ENCODE measurements at regions not wholly inside any gene's neighbourhood (a gene's known extent, or its start where the extent isn't known, plus 50 kb on each side); places are given as distances from the start of the nearest gene placed in this dataset.
"Not testable (repeated sequence)": the region's sequence is repeated elsewhere in the genome, so short reads cannot be mapped to it uniquely, and the experiment has no call there.

GRCh38 chr1:143691400-143691891 lies 280.3 kb downstream of the FAM72C start:
- peaks cover 17% of the 10 kb centered on the region for H3K27me3 ChIP-seq (ENCODE audit: control insufficient read depth, insufficient read depth, low read length)
- H3K27ac ChIP-seq (ENCODE audit: low read depth, low read length), result no peak overlapping the region
- H3K4me1 ChIP-seq (ENCODE audit: control insufficient read depth, insufficient read depth, low read length), result no peaks in the 10 kb centered on the region
- peak overlapping the region; percentile 49 for H3K4me3 ChIP-seq (ENCODE audit: low read depth, low read length)
- H3K36me3 ChIP-seq (ENCODE audit: control insufficient read depth, insufficient read depth, low read length), result no peaks in the 10 kb centered on the region
- H3K9ac ChIP-seq (ENCODE audit: low read length), result no peak overlapping the region
- H3K9me3 ChIP-seq (ENCODE audit: control insufficient read depth, insufficient read depth, low read depth, low read length), result no peaks in the 10 kb centered on the region

DNA sequence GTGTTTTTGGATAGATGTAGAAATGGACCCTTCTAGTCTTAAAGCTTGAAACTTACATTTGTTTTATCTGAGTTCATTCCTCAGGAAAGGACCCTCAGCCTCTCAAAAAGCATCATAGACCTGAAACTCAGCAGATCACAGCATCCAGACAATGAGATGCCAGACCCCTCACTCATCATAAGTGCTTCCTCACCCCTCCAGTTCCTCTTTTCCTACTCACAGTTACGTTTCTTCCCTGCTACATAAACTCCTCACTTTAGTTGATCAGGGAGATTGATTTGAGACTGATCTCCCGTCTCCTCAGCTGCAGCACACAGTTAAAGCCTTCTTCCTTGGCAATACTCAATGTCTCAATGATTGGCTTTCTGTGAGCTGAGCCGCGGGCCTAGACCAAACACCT lies 282.0 kb downstream of the FAM72C start:
- H3K9me3 ChIP-seq (ENCODE audit: control insufficient read depth, insufficient read depth, low read depth, low read length), result no peaks in the 10 kb centered on the region; the same call in 1 of the 2 replicates
- H3K27me3 ChIP-seq (ENCODE audit: control insufficient read depth, insufficient read depth, low read length), result peaks cover 17% of the 10 kb centered on the region
- no peak overlapping the region for H3K9ac ChIP-seq (ENCODE audit: low read length)
- H3K4me1 ChIP-seq (ENCODE audit: control insufficient read depth, insufficient read depth, low read length), result no peaks in the 10 kb centered on the region
- H3K4me3 ChIP-seq (ENCODE audit: low read depth, low read length), result no peak overlapping the region
- H3K27ac ChIP-seq (ENCODE audit: low read depth, low read length), result no peak overlapping the region
- H3K36me3 ChIP-seq (ENCODE audit: control insufficient read depth, insufficient read depth, low read length), result no peaks in the 10 kb centered on the region

- Histone ChIP-seq H3K27me3 (ENCODE audit: control insufficient read depth, insufficient read depth, low read length) (peaks cover 25% of the 10 kb centered on the region; the same call in 1 of the 2 replicates), H3K36me3 (ENCODE audit: control insufficient read depth, insufficient read depth, low read length) (no peaks in the 10 kb centered on the region), H3K4me1 (ENCODE audit: control insufficient read depth, insufficient read depth, low read length) (no peaks in the 10 kb centered on the region), H3K4me3 (ENCODE audit: low read depth, low read length) (no peak overlapping the region), H3K9ac (ENCODE audit: low read length) (no peak overlapping the region), H3K27ac (ENCODE audit: low read depth, low read length) (no peak overlapping the region), H3K9me3 (ENCODE audit: control insufficient read depth, insufficient read depth, low read depth, low read length) (peaks cover 3% of the 10 kb centered on the region; the same call in 1 of the 2 replicates)
Observed at GRCh38 chr1:143680304-143680703, 291.5 kb downstream of the FAM72C start.

DNA sequence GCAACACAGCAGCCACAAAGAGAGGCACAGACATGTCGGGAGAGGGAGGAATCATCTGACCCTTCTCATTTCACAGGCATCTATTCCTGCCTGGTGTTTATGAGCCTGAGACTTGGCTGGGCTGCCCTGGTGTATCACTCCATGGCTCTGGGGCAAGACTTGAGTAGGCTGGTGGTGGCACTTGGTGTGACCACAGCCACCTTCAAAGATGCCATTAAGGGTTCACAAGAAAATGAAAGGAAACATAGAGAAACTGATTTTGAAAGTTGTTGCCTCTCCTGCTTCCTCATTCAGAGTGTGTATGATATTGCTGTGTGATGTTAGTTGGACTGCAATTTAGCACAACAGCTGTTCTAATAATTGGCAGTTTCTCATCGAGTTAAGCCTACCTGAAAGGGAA lies 298.8 kb downstream of the FAM72C start:
- no peak overlapping the region for H3K4me3 ChIP-seq (ENCODE audit: low read depth, low read length)
- no peak overlapping the region for H3K9ac ChIP-seq (ENCODE audit: low read length)
- H3K9me3 ChIP-seq (ENCODE audit: control insufficient read depth, insufficient read depth, low read depth, low read length), result peaks cover 5% of the 10 kb centered on the region; the same call in 1 of the 2 replicates
- H3K36me3 ChIP-seq (ENCODE audit: control insufficient read depth, insufficient read depth, low read length), result no peaks in the 10 kb centered on the region
- H3K27me3 ChIP-seq (ENCODE audit: control insufficient read depth, insufficient read depth, low read length), result peaks cover 64% of the 10 kb centered on the region
- H3K27ac ChIP-seq (ENCODE audit: low read depth, low read length), result no peak overlapping the region
- H3K4me1 ChIP-seq (ENCODE audit: control insufficient read depth, insufficient read depth, low read length), result no peaks in the 10 kb centered on the region

DNA sequence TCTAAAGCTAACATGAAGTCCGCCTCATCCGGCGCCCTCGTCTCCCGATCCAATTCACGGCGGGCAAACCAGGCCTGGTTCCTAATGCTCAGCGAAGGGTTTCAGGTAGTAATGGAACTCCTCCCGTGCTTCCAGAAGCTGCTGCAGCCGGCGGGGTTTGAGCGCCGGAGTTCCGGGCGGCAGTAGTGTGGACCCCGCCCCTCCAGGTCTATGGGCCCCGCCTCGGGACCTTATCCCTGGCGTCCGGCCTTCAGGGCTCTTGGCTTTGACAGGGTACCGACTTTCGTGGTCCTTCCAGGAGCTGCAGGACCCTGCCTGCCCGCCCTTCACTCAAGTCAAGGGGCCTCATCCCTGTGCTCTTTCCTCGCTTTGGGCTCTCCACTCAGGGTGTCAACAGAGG lies 304.1 kb downstream of the FAM72C start:
- H3K36me3 ChIP-seq (ENCODE audit: control insufficient read depth, insufficient read depth, low read length), result no peaks in the 10 kb centered on the region
- no peak overlapping the region for H3K27ac ChIP-seq (ENCODE audit: low read depth, low read length)
- peaks cover 89% of the 10 kb centered on the region for H3K27me3 ChIP-seq (ENCODE audit: control insufficient read depth, insufficient read depth, low read length)
- H3K9me3 ChIP-seq (ENCODE audit: control insufficient read depth, insufficient read depth, low read depth, low read length), result peaks cover 19% of the 10 kb centered on the region; the same call in 1 of the 2 replicates
- no peak overlapping the region for H3K9ac ChIP-seq (ENCODE audit: low read length)
- no peak overlapping the region for H3K4me3 ChIP-seq (ENCODE audit: low read depth, low read length)
- H3K4me1 ChIP-seq (ENCODE audit: control insufficient read depth, insufficient read depth, low read length), result no peaks in the 10 kb centered on the region

GRCh38 chr1:143666851-143667250 lies 304.9 kb downstream of the FAM72C start:
- peaks cover 14% of the 10 kb centered on the region; the same call in 1 of the 2 replicates for H3K9me3 ChIP-seq (ENCODE audit: control insufficient read depth, insufficient read depth, low read depth, low read length)
- H3K36me3 ChIP-seq (ENCODE audit: control insufficient read depth, insufficient read depth, low read length), result no peaks in the 10 kb centered on the region
- no peak overlapping the region for H3K9ac ChIP-seq (ENCODE audit: low read length)
- peaks cover 89% of the 10 kb centered on the region for H3K27me3 ChIP-seq (ENCODE audit: control insufficient read depth, insufficient read depth, low read length)
- H3K27ac ChIP-seq (ENCODE audit: low read depth, low read length), result no peak overlapping the region
- no peak overlapping the region for H3K4me3 ChIP-seq (ENCODE audit: low read depth, low read length)
- no peaks in the 10 kb centered on the region for H3K4me1 ChIP-seq (ENCODE audit: control insufficient read depth, insufficient read depth, low read length)

DNA sequence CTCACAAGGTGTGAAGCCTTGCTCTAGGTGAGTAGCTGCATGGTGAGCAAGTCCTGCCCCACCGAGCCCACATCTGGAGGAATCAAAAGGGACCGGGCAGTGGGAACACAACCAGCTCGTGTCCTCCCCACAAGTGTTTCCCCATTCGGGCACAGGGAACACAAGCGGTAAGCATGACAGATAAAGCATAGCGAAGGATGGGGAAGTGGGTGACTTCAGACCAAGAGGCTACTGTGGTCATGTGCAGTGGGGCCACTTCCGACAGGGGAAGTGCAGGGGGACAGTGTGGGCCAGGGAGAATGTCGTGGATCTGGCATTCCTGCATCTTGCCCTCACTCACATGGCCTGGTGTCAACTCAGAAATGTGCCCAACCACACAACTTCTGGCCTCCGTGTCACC lies 306.2 kb downstream of the FAM72C start:
- Histone ChIP-seq H3K27me3 (ENCODE audit: control insufficient read depth, insufficient read depth, low read length) (peaks cover 95% of the 10 kb centered on the region), H3K36me3 (ENCODE audit: control insufficient read depth, insufficient read depth, low read length) (no peaks in the 10 kb centered on the region), H3K9ac (ENCODE audit: low read length) (no peak overlapping the region), H3K4me3 (ENCODE audit: low read depth, low read length) (no peak overlapping the region), H3K4me1 (ENCODE audit: control insufficient read depth, insufficient read depth, low read length) (no peaks in the 10 kb centered on the region), H3K27ac (ENCODE audit: low read depth, low read length) (no peak overlapping the region), H3K9me3 (ENCODE audit: control insufficient read depth, insufficient read depth, low read depth, low read length) (peaks cover 21% of the 10 kb centered on the region; the same call in 1 of the 2 replicates)

- Histone ChIP-seq H3K27me3 (ENCODE audit: control insufficient read depth, insufficient read depth, low read length) (peaks cover 98% of the 10 kb centered on the region), H3K9me3 (ENCODE audit: control insufficient read depth, insufficient read depth, low read depth, low read length) (peaks cover 21% of the 10 kb centered on the region; the same call in 1 of the 2 replicates)
- not testable (repeated sequence) for H3K4me1 ChIP-seq (ENCODE audit: control insufficient read depth, insufficient read depth, low read length); H3K36me3 ChIP-seq (ENCODE audit: control insufficient read depth, insufficient read depth, low read length); H3K4me3 ChIP-seq (ENCODE audit: low read depth, low read length); H3K27ac ChIP-seq (ENCODE audit: low read depth, low read length); H3K9ac ChIP-seq (ENCODE audit: low read length)
Observed at GRCh38 chr1:143663056-143663455, 308.7 kb downstream of the FAM72C start.

- Histone ChIP-seq H3K4me1 (ENCODE audit: control insufficient read depth, insufficient read depth, low read length) (no peaks in the 10 kb centered on the region), H3K9ac (ENCODE audit: low read length) (no peak overlapping the region), H3K4me3 (ENCODE audit: low read depth, low read length) (peak overlapping the region; percentile 63), H3K27me3 (ENCODE audit: control insufficient read depth, insufficient read depth, low read length) (peaks cover 91% of the 10 kb centered on the region), H3K27ac (ENCODE audit: low read depth, low read length) (no peak overlapping the region), H3K36me3 (ENCODE audit: control insufficient read depth, insufficient read depth, low read length) (no peaks in the 10 kb centered on the region), H3K9me3 (ENCODE audit: control insufficient read depth, insufficient read depth, low read depth, low read length) (peaks cover 18% of the 10 kb centered on the region; the same call in 1 of the 2 replicates)
Observed at GRCh38 chr1:143661418-143662101, 310.2 kb downstream of the FAM72C start.

DNA sequence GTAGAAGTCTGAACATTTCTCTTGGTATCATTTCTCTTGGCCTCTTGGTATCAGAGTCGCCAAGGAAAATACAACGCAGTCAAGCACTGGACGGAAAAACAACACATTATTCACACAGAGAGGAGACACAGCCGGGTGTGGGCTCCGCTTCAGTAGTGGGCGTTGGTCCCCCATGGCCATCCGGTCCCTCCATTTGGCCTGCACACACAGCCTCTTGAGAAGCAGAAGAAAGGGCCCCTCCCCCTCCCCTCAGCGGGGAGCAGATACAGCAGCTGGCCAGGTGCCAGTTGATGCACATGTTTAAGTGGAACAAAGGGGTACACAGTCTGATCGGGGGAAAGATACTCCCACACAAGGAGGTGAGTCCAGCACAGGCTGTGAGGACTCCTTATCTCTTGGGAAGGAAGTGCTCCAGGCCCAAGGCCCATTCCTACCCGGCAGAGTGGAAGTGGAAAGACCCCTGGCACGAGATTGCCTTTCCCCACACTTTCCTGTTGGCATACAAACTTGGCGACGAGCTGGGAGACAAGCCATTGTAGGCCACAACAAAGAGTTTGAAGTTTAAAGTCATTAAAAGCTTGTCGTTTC lies 311.3 kb downstream of the FAM72C start:
- H3K27me3 ChIP-seq (ENCODE audit: control insufficient read depth, insufficient read depth, low read length), result peaks cover 87% of the 10 kb centered on the region
- H3K9ac ChIP-seq (ENCODE audit: low read length), result no peak overlapping the region
- H3K27ac ChIP-seq (ENCODE audit: low read depth, low read length), result no peak overlapping the region
- no peak overlapping the region for H3K4me3 ChIP-seq (ENCODE audit: low read depth, low read length)
- no peaks in the 10 kb centered on the region for H3K4me1 ChIP-seq (ENCODE audit: control insufficient read depth, insufficient read depth, low read length)
- no peaks in the 10 kb centered on the region for H3K36me3 ChIP-seq (ENCODE audit: control insufficient read depth, insufficient read depth, low read length)
- H3K9me3 ChIP-seq (ENCODE audit: control insufficient read depth, insufficient read depth, low read depth, low read length), result peaks cover 14% of the 10 kb centered on the region; the same call in 1 of the 2 replicates

GRCh38 chr1:143653429-143653802 lies 318.4 kb downstream of the FAM72C start:
- Histone ChIP-seq H3K4me3 (ENCODE audit: low read depth, low read length) (no peak overlapping the region), H3K9me3 (ENCODE audit: control insufficient read depth, insufficient read depth, low read depth, low read length) (peaks cover 30% of the 10 kb centered on the region; the same call in 1 of the 2 replicates), H3K9ac (ENCODE audit: low read length) (no peak overlapping the region), H3K4me1 (ENCODE audit: control insufficient read depth, insufficient read depth, low read length) (no peaks in the 10 kb centered on the region), H3K36me3 (ENCODE audit: control insufficient read depth, insufficient read depth, low read length) (no peaks in the 10 kb centered on the region), H3K27me3 (ENCODE audit: control insufficient read depth, insufficient read depth, low read length) (peaks cover 88% of the 10 kb centered on the region), H3K27ac (ENCODE audit: low read depth, low read length) (no peak overlapping the region)

Measured in HUES6 (cell line).